ENCODE measurements at regions not wholly inside any gene's neighbourhood (a gene's known extent, or its start where the extent isn't known, plus 50 kb on each side); places are given as distances from the start of the nearest gene placed in this dataset.

DNA sequence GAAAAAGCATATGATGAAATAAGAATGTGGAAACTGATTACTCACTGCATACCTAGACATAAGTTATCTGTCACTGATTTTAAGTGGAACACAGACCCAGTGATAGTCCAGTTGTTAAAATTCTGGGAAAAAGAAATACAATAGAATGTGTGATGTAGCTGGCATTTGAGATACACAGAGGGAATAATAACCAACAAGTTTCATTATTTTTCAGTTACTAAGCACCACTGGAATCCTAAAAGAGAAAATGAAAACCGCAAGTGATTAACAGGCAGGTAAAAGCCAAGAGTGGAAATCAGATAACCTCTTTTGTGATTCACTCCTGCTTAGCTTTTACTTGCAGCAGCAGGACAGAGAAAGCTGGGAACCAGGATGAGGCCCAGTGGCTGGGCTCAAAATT lies 994.0 kb upstream of the SEMA6A start:
- TF ChIP-seq POLR2A (IDR thresholded peaks at IDR 0.05) = no peak
- TF ChIP-seq, protein P1, sequence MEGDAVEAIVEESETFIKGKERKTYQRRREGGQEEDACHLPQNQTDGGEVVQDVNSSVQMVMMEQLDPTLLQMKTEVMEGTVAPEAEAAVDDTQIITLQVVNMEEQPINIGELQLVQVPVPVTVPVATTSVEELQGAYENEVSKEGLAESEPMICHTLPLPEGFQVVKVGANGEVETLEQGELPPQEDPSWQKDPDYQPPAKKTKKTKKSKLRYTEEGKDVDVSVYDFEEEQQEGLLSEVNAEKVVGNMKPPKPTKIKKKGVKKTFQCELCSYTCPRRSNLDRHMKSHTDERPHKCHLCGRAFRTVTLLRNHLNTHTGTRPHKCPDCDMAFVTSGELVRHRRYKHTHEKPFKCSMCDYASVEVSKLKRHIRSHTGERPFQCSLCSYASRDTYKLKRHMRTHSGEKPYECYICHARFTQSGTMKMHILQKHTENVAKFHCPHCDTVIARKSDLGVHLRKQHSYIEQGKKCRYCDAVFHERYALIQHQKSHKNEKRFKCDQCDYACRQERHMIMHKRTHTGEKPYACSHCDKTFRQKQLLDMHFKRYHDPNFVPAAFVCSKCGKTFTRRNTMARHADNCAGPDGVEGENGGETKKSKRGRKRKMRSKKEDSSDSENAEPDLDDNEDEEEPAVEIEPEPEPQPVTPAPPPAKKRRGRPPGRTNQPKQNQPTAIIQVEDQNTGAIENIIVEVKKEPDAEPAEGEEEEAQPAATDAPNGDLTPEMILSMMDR (IDR thresholded peaks at IDR 0.05) = no peak
